H1 (cell line): ENCODE measurements at regions not wholly inside any gene's neighbourhood (a gene's known extent, or its start where the extent isn't known, plus 50 kb on each side); places are given as distances from the start of the nearest gene placed in this dataset.

Experiments
- CEBPB ChIP-seq: IDR thresholded peaks from 2 replicates; pipeline ENCODE4 v1.6.1; 2012; ENCODE audit warnings: low read depth, low read length
- HDAC6 ChIP-seq: IDR thresholded peaks from one replicate; pipeline ENCODE4 v1.7.1; 2012; ENCODE audit warnings: low read depth, mild to moderate bottlenecking, inconsistent platforms, low read length, moderate library complexity
- SP1 ChIP-seq: IDR thresholded peaks from 2 replicates; pipeline ENCODE4 v1.6.1; 2011; ENCODE audit warnings: low read depth, low read length
- TF ChIP-seq, protein P1 (sequence below): fragments of 300-600 bp; sonication (generic); IDR thresholded peaks from 2 replicates; pipeline ENCODE4 v1.7.1; 2012; ENCODE audit warnings: low read length, moderate library complexity, mild to moderate bottlenecking, inconsistent platforms; ENCODE audit not compliant: insufficient replicate concordance

DNA sequence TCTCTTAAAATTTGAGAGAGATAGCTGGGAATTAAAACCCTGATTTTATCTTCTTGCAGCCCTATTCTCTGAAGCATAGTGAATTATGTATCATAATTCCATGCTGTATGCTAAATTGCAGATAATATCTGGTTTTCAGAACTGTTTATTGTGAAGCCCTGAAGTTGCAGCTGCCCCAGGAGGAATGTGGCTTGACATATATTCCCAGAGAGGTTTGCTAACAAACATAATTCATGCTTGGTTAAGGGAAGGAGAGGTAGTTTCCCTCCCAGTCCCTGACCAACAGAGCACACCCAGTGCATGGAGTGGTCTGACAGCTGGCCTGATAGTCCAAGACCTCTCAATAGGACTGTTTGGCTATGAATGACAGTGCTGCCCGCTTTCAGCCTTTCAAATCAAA is 500.6 kb upstream of the MIR17HG start (continued):
- TF ChIP-seq, protein P1, sequence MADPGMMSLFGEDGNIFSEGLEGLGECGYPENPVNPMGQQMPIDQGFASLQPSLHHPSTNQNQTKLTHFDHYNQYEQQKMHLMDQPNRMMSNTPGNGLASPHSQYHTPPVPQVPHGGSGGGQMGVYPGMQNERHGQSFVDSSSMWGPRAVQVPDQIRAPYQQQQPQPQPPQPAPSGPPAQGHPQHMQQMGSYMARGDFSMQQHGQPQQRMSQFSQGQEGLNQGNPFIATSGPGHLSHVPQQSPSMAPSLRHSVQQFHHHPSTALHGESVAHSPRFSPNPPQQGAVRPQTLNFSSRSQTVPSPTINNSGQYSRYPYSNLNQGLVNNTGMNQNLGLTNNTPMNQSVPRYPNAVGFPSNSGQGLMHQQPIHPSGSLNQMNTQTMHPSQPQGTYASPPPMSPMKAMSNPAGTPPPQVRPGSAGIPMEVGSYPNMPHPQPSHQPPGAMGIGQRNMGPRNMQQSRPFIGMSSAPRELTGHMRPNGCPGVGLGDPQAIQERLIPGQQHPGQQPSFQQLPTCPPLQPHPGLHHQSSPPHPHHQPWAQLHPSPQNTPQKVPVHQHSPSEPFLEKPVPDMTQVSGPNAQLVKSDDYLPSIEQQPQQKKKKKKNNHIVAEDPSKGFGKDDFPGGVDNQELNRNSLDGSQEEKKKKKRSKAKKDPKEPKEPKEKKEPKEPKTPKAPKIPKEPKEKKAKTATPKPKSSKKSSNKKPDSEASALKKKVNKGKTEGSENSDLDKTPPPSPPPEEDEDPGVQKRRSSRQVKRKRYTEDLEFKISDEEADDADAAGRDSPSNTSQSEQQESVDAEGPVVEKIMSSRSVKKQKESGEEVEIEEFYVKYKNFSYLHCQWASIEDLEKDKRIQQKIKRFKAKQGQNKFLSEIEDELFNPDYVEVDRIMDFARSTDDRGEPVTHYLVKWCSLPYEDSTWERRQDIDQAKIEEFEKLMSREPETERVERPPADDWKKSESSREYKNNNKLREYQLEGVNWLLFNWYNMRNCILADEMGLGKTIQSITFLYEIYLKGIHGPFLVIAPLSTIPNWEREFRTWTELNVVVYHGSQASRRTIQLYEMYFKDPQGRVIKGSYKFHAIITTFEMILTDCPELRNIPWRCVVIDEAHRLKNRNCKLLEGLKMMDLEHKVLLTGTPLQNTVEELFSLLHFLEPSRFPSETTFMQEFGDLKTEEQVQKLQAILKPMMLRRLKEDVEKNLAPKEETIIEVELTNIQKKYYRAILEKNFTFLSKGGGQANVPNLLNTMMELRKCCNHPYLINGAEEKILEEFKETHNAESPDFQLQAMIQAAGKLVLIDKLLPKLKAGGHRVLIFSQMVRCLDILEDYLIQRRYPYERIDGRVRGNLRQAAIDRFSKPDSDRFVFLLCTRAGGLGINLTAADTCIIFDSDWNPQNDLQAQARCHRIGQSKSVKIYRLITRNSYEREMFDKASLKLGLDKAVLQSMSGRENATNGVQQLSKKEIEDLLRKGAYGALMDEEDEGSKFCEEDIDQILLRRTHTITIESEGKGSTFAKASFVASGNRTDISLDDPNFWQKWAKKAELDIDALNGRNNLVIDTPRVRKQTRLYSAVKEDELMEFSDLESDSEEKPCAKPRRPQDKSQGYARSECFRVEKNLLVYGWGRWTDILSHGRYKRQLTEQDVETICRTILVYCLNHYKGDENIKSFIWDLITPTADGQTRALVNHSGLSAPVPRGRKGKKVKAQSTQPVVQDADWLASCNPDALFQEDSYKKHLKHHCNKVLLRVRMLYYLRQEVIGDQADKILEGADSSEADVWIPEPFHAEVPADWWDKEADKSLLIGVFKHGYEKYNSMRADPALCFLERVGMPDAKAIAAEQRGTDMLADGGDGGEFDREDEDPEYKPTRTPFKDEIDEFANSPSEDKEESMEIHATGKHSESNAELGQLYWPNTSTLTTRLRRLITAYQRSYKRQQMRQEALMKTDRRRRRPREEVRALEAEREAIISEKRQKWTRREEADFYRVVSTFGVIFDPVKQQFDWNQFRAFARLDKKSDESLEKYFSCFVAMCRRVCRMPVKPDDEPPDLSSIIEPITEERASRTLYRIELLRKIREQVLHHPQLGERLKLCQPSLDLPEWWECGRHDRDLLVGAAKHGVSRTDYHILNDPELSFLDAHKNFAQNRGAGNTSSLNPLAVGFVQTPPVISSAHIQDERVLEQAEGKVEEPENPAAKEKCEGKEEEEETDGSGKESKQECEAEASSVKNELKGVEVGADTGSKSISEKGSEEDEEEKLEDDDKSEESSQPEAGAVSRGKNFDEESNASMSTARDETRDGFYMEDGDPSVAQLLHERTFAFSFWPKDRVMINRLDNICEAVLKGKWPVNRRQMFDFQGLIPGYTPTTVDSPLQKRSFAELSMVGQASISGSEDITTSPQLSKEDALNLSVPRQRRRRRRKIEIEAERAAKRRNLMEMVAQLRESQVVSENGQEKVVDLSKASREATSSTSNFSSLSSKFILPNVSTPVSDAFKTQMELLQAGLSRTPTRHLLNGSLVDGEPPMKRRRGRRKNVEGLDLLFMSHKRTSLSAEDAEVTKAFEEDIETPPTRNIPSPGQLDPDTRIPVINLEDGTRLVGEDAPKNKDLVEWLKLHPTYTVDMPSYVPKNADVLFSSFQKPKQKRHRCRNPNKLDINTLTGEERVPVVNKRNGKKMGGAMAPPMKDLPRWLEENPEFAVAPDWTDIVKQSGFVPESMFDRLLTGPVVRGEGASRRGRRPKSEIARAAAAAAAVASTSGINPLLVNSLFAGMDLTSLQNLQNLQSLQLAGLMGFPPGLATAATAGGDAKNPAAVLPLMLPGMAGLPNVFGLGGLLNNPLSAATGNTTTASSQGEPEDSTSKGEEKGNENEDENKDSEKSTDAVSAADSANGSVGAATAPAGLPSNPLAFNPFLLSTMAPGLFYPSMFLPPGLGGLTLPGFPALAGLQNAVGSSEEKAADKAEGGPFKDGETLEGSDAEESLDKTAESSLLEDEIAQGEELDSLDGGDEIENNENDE = no peak
- TF ChIP-seq HDAC6 (no peak), CEBPB (no peak), SP1 (no peak)
